ENCODE measurements at regions not wholly inside any gene's neighbourhood (a gene's known extent, or its start where the extent isn't known, plus 50 kb on each side); places are given as distances from the start of the nearest gene placed in this dataset.

DNA sequence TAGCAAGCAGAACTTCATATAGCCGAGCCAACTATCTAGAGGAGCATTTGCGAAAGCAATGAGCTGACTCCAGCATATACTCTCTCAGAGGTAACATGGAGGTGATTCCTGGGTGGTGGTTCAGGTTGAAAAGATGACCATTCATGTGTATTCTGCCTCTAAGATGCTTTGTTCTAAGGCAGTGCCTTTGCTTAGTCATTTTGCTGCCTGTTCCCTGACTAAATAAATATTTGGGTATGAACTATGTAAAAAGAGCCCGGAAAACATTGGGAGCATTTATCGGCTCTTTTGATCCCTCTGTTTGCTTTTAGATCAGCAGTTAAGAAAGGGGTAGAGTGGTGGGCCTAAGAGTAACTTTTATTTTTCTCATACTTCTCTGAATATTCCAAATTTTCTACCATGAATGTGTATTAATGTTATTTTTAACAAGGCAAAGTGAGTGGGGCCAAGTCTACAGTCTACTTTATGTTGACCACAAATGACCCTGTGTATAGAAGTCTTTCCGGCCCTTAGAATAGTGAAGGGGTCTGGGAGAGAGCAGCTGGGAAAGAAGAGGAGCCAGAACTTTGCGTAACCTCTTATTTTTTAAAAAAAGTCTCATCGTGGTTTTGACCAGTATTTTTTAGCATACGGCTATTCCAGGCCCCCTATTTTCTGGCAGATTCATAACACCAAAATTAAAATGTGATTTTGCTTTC, 206.5 kb upstream of the EYA4 start:
- no peak for TF ChIP-seq TAF1 (IDR thresholded peaks at IDR 0.05; ENCODE audit: borderline replicate concordance, insufficient read depth, low read length)
- no peak for TF ChIP-seq SIN3A (IDR thresholded peaks at IDR 0.05; ENCODE audit: borderline replicate concordance, insufficient read depth, low read length)
- TF ChIP-seq POLR2AphosphoS5 (IDR thresholded peaks at IDR 0.05; ENCODE audit: low read depth, low read length), result no peak
- TF ChIP-seq, protein P1, sequence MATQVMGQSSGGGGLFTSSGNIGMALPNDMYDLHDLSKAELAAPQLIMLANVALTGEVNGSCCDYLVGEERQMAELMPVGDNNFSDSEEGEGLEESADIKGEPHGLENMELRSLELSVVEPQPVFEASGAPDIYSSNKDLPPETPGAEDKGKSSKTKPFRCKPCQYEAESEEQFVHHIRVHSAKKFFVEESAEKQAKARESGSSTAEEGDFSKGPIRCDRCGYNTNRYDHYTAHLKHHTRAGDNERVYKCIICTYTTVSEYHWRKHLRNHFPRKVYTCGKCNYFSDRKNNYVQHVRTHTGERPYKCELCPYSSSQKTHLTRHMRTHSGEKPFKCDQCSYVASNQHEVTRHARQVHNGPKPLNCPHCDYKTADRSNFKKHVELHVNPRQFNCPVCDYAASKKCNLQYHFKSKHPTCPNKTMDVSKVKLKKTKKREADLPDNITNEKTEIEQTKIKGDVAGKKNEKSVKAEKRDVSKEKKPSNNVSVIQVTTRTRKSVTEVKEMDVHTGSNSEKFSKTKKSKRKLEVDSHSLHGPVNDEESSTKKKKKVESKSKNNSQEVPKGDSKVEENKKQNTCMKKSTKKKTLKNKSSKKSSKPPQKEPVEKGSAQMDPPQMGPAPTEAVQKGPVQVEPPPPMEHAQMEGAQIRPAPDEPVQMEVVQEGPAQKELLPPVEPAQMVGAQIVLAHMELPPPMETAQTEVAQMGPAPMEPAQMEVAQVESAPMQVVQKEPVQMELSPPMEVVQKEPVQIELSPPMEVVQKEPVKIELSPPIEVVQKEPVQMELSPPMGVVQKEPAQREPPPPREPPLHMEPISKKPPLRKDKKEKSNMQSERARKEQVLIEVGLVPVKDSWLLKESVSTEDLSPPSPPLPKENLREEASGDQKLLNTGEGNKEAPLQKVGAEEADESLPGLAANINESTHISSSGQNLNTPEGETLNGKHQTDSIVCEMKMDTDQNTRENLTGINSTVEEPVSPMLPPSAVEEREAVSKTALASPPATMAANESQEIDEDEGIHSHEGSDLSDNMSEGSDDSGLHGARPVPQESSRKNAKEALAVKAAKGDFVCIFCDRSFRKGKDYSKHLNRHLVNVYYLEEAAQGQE (IDR thresholded peaks at IDR 0.05; ENCODE audit: insufficient read depth in 1 of 2, low read depth in 2 of 2, low read length in 2 of 2), result no peak
- TF ChIP-seq FOXP2 (optimal IDR thresholded peaks at IDR 0.05; ENCODE audit: borderline replicate concordance, extremely low read depth, extremely low read length, insufficient read depth), result no peak
